ENCODE measurements at regions not wholly inside any gene's neighbourhood (a gene's known extent, or its start where the extent isn't known, plus 50 kb on each side); places are given as distances from the start of the nearest gene placed in this dataset.

DNA sequence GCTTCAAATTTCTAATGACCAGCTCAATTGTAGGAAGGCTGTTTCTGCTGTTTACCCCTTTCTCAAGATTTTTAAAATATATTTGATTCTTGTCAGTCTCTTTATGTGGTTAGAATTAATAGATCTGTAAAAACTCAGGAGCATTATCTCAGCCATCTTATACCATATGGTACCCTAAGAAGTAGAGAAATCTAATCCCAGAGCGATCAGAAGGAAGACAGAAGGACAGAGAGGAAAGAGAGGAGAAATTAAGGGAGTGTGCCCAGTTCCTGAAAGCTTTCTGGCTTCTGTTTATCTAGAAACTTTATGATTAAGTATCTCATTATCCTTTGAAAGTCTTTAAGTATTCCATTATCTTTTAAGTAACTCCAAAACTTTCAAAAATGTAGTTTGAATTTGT lies 152.1 kb upstream of the NAV3 start:
- no peak for DNase-seq (ENCODE audit: low spot score)
- H3K4me1 ChIP-seq (ENCODE audit: control insufficient read depth in 1 of 2, low read depth in 2 of 2) = no peaks in the 10 kb centered on the region
- TF ChIP-seq, protein P1, sequence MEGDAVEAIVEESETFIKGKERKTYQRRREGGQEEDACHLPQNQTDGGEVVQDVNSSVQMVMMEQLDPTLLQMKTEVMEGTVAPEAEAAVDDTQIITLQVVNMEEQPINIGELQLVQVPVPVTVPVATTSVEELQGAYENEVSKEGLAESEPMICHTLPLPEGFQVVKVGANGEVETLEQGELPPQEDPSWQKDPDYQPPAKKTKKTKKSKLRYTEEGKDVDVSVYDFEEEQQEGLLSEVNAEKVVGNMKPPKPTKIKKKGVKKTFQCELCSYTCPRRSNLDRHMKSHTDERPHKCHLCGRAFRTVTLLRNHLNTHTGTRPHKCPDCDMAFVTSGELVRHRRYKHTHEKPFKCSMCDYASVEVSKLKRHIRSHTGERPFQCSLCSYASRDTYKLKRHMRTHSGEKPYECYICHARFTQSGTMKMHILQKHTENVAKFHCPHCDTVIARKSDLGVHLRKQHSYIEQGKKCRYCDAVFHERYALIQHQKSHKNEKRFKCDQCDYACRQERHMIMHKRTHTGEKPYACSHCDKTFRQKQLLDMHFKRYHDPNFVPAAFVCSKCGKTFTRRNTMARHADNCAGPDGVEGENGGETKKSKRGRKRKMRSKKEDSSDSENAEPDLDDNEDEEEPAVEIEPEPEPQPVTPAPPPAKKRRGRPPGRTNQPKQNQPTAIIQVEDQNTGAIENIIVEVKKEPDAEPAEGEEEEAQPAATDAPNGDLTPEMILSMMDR (IDR thresholded peaks at IDR 0.05) = no peak

DNA sequence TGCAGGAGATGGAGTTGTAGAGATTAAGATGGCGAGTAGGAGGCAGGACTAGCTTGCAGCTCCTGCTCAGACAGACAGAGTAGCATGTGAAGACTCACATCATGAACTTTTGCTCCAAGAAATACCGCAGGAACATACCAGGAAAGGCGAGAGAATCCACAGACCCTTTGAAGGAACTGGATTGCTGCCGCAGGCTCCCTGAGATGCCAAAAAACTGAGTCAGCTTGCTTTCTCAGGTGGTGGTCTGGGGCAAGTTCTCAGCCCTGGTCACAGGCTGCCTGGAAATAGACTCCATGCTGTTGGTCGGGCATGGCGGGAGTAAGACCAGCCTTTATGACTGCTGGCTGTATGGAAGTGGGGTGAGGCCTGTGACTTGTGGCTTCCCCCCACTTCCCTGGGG lies 163.6 kb upstream of the NAV3 start:
- ATAC-seq (ENCODE audit: insufficient number of reproducible peaks, low FRiP score, low read depth) (no peak), DNase-seq (ENCODE audit: low spot score) (no peak)
- H3K27ac ChIP-seq = no peak overlapping the region
- H3K9me3 ChIP-seq = peaks cover 4% of the 10 kb centered on the region
- no peaks in the 10 kb centered on the region for H3K36me3 ChIP-seq
- H3K4me3 ChIP-seq = no peak overlapping the region
- TF ChIP-seq, protein P1 (IDR thresholded peaks at IDR 0.05) = no peak
- no peaks in the 10 kb centered on the region for H3K4me1 ChIP-seq (ENCODE audit: control insufficient read depth in 1 of 2, low read depth in 2 of 2)
- H3K27me3 ChIP-seq (replicated peaks; ENCODE audit: insufficient read depth) = no peaks in the 10 kb centered on the region

More for the DNA sequence above, 152.1 kb upstream of the NAV3 start:
- H3K27me3 ChIP-seq (replicated peaks; ENCODE audit: insufficient read depth) = no peaks in the 10 kb centered on the region
- H3K4me3 ChIP-seq = no peak overlapping the region
- no peaks in the 10 kb centered on the region for H3K36me3 ChIP-seq
- ATAC-seq (ENCODE audit: insufficient number of reproducible peaks, low FRiP score, low read depth) = no peak
- no peaks in the 10 kb centered on the region for H3K9me3 ChIP-seq
- no peak overlapping the region for H3K27ac ChIP-seq

DNA sequence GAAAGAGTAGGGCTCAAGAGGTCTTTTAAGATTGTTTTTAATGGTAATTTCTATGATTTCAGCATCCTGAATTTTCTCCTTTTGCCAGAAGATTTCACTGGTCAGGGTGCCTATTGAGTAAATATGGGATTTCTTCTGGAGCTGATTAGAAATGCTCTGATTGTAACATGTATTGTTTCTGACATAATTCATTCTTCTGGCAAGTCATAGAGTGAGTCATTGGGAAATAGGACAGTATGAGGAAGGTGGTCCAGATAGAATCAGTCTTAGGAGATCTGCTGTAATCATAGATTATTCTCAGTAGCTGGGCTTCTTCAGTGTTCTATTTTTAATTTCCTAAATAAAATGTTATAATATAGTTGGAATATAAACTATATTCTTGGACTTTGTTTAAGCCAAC lies 182.0 kb upstream of the NAV3 start:
- H3K36me3 ChIP-seq = no peaks in the 10 kb centered on the region

DNA sequence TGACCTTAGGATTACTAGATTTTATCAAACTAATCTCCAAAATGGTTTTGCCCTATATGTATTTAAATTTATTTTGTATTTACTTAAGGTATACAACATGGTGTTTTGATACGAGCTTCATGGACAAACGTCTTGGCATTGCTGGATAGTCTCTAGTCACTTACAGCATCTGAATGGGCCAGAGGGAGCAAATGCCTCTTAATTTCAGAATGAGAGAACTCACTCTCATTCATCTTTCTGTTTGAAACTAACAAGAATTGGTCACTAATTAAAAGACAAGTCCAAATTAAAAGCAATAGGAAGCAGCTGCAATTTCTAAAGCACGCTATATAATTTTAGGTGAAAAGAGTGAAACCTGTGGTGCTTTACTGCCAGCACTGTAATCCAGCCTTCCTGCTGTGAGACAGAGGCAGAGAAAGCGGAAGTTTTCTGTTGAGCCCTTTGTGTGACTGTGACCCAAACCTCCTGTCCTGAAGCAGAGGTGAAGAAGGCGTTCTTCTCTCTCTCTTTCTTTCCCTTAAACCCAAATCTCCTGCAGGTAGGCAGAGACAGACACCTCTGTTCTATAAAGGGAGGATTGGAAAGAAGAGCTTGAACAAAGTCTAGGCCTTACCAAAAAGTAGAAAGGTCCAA lies 184.6 kb upstream of the NAV3 start:
- Histone ChIP-seq H3K4me1 (ENCODE audit: control insufficient read depth in 1 of 2, low read depth in 2 of 2) (no peaks in the 10 kb centered on the region), H3K4me3 (no peak overlapping the region), H3K27ac (no peak overlapping the region), H3K9me3 (no peaks in the 10 kb centered on the region), H3K36me3 (no peaks in the 10 kb centered on the region), H3K27me3 (replicated peaks; ENCODE audit: insufficient read depth) (no peaks in the 10 kb centered on the region)
- ATAC-seq (ENCODE audit: insufficient number of reproducible peaks, low FRiP score, low read depth) = no peak
- TF ChIP-seq, protein P1 (IDR thresholded peaks at IDR 0.05) = no peak
- no peak for DNase-seq (ENCODE audit: low spot score)

More for the DNA sequence above, 182.0 kb upstream of the NAV3 start:
- no peak overlapping the region for H3K27ac ChIP-seq
- no peaks in the 10 kb centered on the region for H3K4me1 ChIP-seq (ENCODE audit: control insufficient read depth in 1 of 2, low read depth in 2 of 2)
- ATAC-seq (ENCODE audit: insufficient number of reproducible peaks, low FRiP score, low read depth) (no peak), DNase-seq (ENCODE audit: low spot score) (no peak)
- H3K9me3 ChIP-seq = no peaks in the 10 kb centered on the region
- no peaks in the 10 kb centered on the region for H3K27me3 ChIP-seq (replicated peaks; ENCODE audit: insufficient read depth)
- TF ChIP-seq, protein P1 (IDR thresholded peaks at IDR 0.05) = no peak
- no peak overlapping the region for H3K4me3 ChIP-seq

DNA sequence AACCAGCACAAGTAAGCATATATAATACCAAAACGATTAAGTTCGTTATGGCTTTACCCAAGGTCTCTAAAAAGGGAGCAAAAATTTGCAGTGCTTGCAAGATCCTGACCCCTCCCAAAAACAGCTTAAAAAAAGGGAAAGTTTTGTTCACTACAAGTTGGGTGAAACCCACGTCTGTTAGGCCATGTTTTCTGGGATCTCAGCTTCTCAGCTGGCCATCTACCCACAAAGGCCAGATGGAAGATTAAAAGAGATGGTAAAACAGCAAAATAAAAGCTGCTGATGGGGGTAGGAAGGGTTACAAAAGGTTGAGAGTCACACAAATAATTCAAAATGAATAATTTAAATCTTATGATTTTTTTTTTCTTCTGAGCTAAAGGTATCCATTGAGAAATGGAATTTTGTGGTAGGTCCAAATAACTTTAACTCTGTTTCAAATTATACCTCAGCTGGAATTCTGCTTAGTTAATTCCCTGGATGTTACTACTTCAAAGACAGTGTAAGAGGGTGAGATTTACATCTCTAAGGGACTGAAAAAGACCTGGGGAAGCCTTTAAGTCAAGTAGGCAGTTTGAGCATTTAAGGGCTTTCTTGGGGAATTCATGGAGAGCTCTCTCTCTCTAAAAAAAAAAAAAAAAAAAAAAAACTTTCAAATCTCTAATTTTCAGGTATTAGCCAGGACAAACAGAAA lies 185.6 kb upstream of the NAV3 start:
- TF ChIP-seq, protein P1 (IDR thresholded peaks at IDR 0.05) = no peak
- Histone ChIP-seq H3K9me3 (no peaks in the 10 kb centered on the region), H3K4me1 (ENCODE audit: control insufficient read depth in 1 of 2, low read depth in 2 of 2) (no peaks in the 10 kb centered on the region), H3K4me3 (no peak overlapping the region), H3K27ac (no peak overlapping the region), H3K27me3 (replicated peaks; ENCODE audit: insufficient read depth) (no peaks in the 10 kb centered on the region), H3K36me3 (no peaks in the 10 kb centered on the region)
- ATAC-seq (ENCODE audit: insufficient number of reproducible peaks, low FRiP score, low read depth) = no peak
- DNase-seq (ENCODE audit: low spot score) = no peak
